OCI-LY7 (cell line): ENCODE measurements at regions not wholly inside any gene's neighbourhood (a gene's known extent, or its start where the extent isn't known, plus 50 kb on each side); places are given as distances from the start of the nearest gene placed in this dataset.

Source experiments
- BruUV-seq: library from RNA; stranded (reverse); fragments of 400-500 nt; replicated peaks from 2 replicates; lab custom pipeline; 2021; lab: Mats Ljungman, UMichigan
- CTCF ChIA-PET: fragments of 300-600 bp; sonication (Branson Sonifier 250); formaldehyde crosslinking; loops from one replicate; lab custom pipeline; 2022; ENCODE audit warnings: antibody characterized with exemption; ENCODE audit not compliant: unreplicated experiment; lab: Charles Lee
- POLR2A ChIA-PET: fragments of 300-600 bp; sonication (Branson Sonifier 250); formaldehyde crosslinking; loops from one replicate; lab custom pipeline; 2022; ENCODE audit warnings: antibody characterized with exemption; lab: Charles Lee
- DNase-seq: peaks from one replicate; pipeline ENCODE4 v3.0.0-alpha.2; 2015; ENCODE audit warnings: low spot score
- H2AFZ ChIP-seq: fragments of 200-600 bp; sonication (generic), shearing (Covaris generic); 2 replicates; pipeline ENCODE4 v1.6.1; 2014; ENCODE audit warnings: mild to moderate bottlenecking, antibody characterized with exemption, low read length, moderate library complexity
- H3K27ac ChIP-seq: fragments of 200-600 bp; sonication (generic); 2 replicates; pipeline ENCODE4 v1.5.1; 2014; ENCODE audit warnings: mixed run types, low read depth, mild to moderate bottlenecking, moderate library complexity, low read length, inconsistent platforms; ENCODE audit not compliant: poor library complexity, severe bottlenecking
- H3K36me3 ChIP-seq: fragments of 200-600 bp; sonication (generic); 2 replicates; pipeline ENCODE4 v1.6.1; 2014; ENCODE audit warnings: mild to moderate bottlenecking, antibody characterized with exemption, low read length, moderate library complexity, mixed read lengths; ENCODE audit not compliant: insufficient read depth
- H3K4me1 ChIP-seq: fragments of 200-600 bp; sonication (generic); 2 replicates; pipeline ENCODE4 v1.5.1; 2014; ENCODE audit warnings: mild to moderate bottlenecking, low read length; ENCODE audit not compliant: insufficient read depth, poor library complexity, severe bottlenecking
- H3K4me2 ChIP-seq: fragments of 200-600 bp; sonication (generic); 2 replicates; pipeline ENCODE4 v1.6.1; 2014; ENCODE audit warnings: mild to moderate bottlenecking, low read length
- H3K4me3 ChIP-seq: fragments of 200-600 bp; sonication (generic); 2 replicates; pipeline ENCODE4 v1.5.1; 2014; ENCODE audit warnings: mild to moderate bottlenecking, low read depth, low read length; ENCODE audit not compliant: poor library complexity, severe bottlenecking
- H3K79me2 ChIP-seq: fragments of 200-600 bp; sonication (generic); 2 replicates; pipeline ENCODE4 v1.6.1; 2016; ENCODE audit warnings: low read depth, mild to moderate bottlenecking, low read length, moderate library complexity, mixed read lengths; ENCODE audit not compliant: insufficient read depth
- H3K9me2 ChIP-seq: fragments of 200-600 bp; sonication (generic); 2 replicates; pipeline ENCODE4 v1.6.1; 2016; ENCODE audit warnings: mild to moderate bottlenecking, low read length, mixed read lengths; ENCODE audit not compliant: insufficient read depth
- H3K9me3 ChIP-seq: fragments of 200-600 bp; sonication (generic); 2 replicates; pipeline ENCODE4 v1.6.1; 2014; ENCODE audit warnings: mild to moderate bottlenecking, mixed run types, low read length, mixed read lengths
- H4K20me1 ChIP-seq: fragments of 200-600 bp; sonication (generic); 2 replicates; pipeline ENCODE4 v1.6.1; 2014; ENCODE audit warnings: mild to moderate bottlenecking, antibody characterized with exemption, low read length, moderate library complexity, mixed read lengths; ENCODE audit not compliant: insufficient read depth
- CTCF ChIP-seq: fragments of 200-600 bp; sonication (generic); conservative IDR thresholded peaks from 2 replicates; pipeline ENCODE4 v1.5.1; 2014; ENCODE audit warnings: mild to moderate bottlenecking, antibody characterized with exemption, low read length, moderate library complexity, mixed read lengths
- EZH2phosphoT487 ChIP-seq: fragments of 200-600 bp; sonication (generic); IDR thresholded peaks from 2 replicates; pipeline ENCODE4 v1.6.1; 2018; ENCODE audit warnings: low read depth, borderline replicate concordance, mild to moderate bottlenecking, mixed run types, antibody characterized with exemption, low read length, moderate library complexity, mixed read lengths
- intact Hi-C: fragments of 100-400 bp; cut with micrococcal nuclease; formaldehyde crosslinking; loops from one replicate; pipeline ENCODE4 v1.10.0; 2022; ENCODE audit not compliant: unreplicated experiment

GRCh38 chr16:80341263-80341662, 199.5 kb upstream of the DYNLRB2 start:
- H3K36me3 ChIP-seq = no peaks in the 10 kb centered on the region
- no peaks in the 10 kb centered on the region for H4K20me1 ChIP-seq
- no peaks in the 10 kb centered on the region for H3K9me2 ChIP-seq
- H3K4me3 ChIP-seq = no peak overlapping the region
- no TSS peak for BruUV-seq
- no peak overlapping the region for H3K4me2 ChIP-seq
- no peak overlapping the region for H3K27ac ChIP-seq
- intact Hi-C loops = no loop called here
- DNase-seq = no peak
- POLR2A ChIA-PET = interaction anchor here (0.6 kb wide), 1 partner anchor 115 kb away, joined by 3 read pairs; no protein-coding TSS in a partner anchor
- CTCF ChIA-PET = no interaction called here
- no peaks in the 10 kb centered on the region for H3K9me3 ChIP-seq
- no peaks in the 10 kb centered on the region for H3K79me2 ChIP-seq
- no peaks in the 10 kb centered on the region for H3K4me1 ChIP-seq
- H2AFZ ChIP-seq = no peak overlapping the region
- TF ChIP-seq CTCF = no peak
- TF ChIP-seq EZH2phosphoT487 = no peak

GRCh38 chr16:80337786-80338185, 203.0 kb upstream of the DYNLRB2 start:
- ChIA-PET CTCF (no interaction called here), POLR2A (interaction anchor here (0.6 to 1.1 kb wide), 2 partner anchors 14 to 31 kb away, joined by 3 to 4 read pairs; no protein-coding TSS in a partner anchor)
- intact Hi-C loops = no loop called here
- no peaks in the 10 kb centered on the region for H3K4me1 ChIP-seq
- H3K36me3 ChIP-seq = no peaks in the 10 kb centered on the region
- H3K27ac ChIP-seq = no peak overlapping the region
- TF ChIP-seq EZH2phosphoT487 = no peak
- TF ChIP-seq CTCF = no peak
- H3K4me2 ChIP-seq = no peak overlapping the region
- H4K20me1 ChIP-seq = no peaks in the 10 kb centered on the region
- H2AFZ ChIP-seq = no peak overlapping the region
- no peak for DNase-seq
- H3K9me3 ChIP-seq = no peaks in the 10 kb centered on the region
- no peaks in the 10 kb centered on the region for H3K79me2 ChIP-seq
- no peak overlapping the region for H3K4me3 ChIP-seq
- no peaks in the 10 kb centered on the region for H3K9me2 ChIP-seq
- BruUV-seq = no TSS peak

GRCh38 chr16:80330803-80331202, 210.0 kb upstream of the DYNLRB2 start:
- Histone ChIP-seq H3K9me2 (no peaks in the 10 kb centered on the region), H3K4me3 (no peak overlapping the region), H2AFZ (no peak overlapping the region), H3K4me2 (no peak overlapping the region), H4K20me1 (no peaks in the 10 kb centered on the region), H3K36me3 (no peaks in the 10 kb centered on the region), H3K27ac (no peak overlapping the region), H3K4me1 (no peaks in the 10 kb centered on the region), H3K79me2 (no peaks in the 10 kb centered on the region), H3K9me3 (no peaks in the 10 kb centered on the region)
- DNase-seq = no peak
- ChIA-PET POLR2A (interaction anchor here (0.7 kb wide), 3 partner anchors 9 to 1878 kb away, joined by 3 read pairs; no protein-coding TSS in a partner anchor), CTCF (no interaction called here)
- TF ChIP-seq EZH2phosphoT487 (no peak), CTCF (no peak)
- intact Hi-C loops = no loop called here
- no TSS peak for BruUV-seq
